OCI-LY1 (cell line): ENCODE measurements at regions not wholly inside any gene's neighbourhood (a gene's known extent, or its start where the extent isn't known, plus 50 kb on each side); places are given as distances from the start of the nearest gene placed in this dataset.

ENCODE experiments used
- H2AFZ ChIP-seq: fragments of 200-600 bp; sonication (generic), shearing (Covaris generic); 2 replicates; pipeline ENCODE4 v1.6.0; 2014; ENCODE audit warnings: antibody characterized with exemption, mild to moderate bottlenecking, low read length
- H3F3A ChIP-seq: fragments of 200-600 bp; sonication (generic), shearing (Covaris generic); 2 replicates; pipeline ENCODE4 v1.6.0; 2014; ENCODE audit warnings: mild to moderate bottlenecking, antibody characterized with exemption, low read length, moderate library complexity; ENCODE audit not compliant: insufficient read depth
- H3K27ac ChIP-seq: fragments of 200-600 bp; sonication (generic); 2 replicates; pipeline ENCODE4 v1.5.1; 2014; ENCODE audit warnings: low read length, mixed run types, mild to moderate bottlenecking, low read depth; ENCODE audit not compliant: poor library complexity, severe bottlenecking
- H3K27me3 ChIP-seq: fragments of 200-600 bp; sonication (generic); 2 replicates; pipeline ENCODE4 v1.6.0; 2014; ENCODE audit warnings: antibody characterized with exemption, mild to moderate bottlenecking, low read length, moderate library complexity; ENCODE audit not compliant: insufficient read depth
- H3K36me3 ChIP-seq: fragments of 200-600 bp; sonication (generic); 2 replicates; pipeline ENCODE4 v1.6.1; 2014; ENCODE audit warnings: mild to moderate bottlenecking, antibody characterized with exemption, low read length, moderate library complexity, mixed read lengths; ENCODE audit not compliant: insufficient read depth
- H3K4me1 ChIP-seq: fragments of 200-600 bp; sonication (generic); 2 replicates; pipeline ENCODE4 v1.5.1; 2014; ENCODE audit warnings: mild to moderate bottlenecking, low read length, moderate library complexity; ENCODE audit not compliant: insufficient read depth, severe bottlenecking
- H3K4me2 ChIP-seq: fragments of 200-600 bp; sonication (generic), shearing (Covaris generic); 2 replicates; pipeline ENCODE4 v1.6.1; 2014; ENCODE audit warnings: low read length
- H3K4me3 ChIP-seq: fragments of 200-600 bp; sonication (generic); 2 replicates; pipeline ENCODE4 v1.5.1; 2014; ENCODE audit warnings: low read length, low read depth, mild to moderate bottlenecking, mixed read lengths; ENCODE audit not compliant: poor library complexity, severe bottlenecking
- H3K79me2 ChIP-seq: fragments of 200-600 bp; shearing (Covaris generic); 2 replicates; pipeline ENCODE4 v1.6.1; 2016; ENCODE audit warnings: mixed run types, low read length, mixed read lengths; ENCODE audit not compliant: insufficient read depth
- H3K9ac ChIP-seq: fragments of 200-600 bp; sonication (generic), shearing (Covaris generic); 2 replicates; pipeline ENCODE4 v1.6.1; 2014; ENCODE audit warnings: mild to moderate bottlenecking, low read length, mixed read lengths
- H3K9me2 ChIP-seq: fragments of 200-600 bp; sonication (generic), shearing (Covaris generic); 2 replicates; pipeline ENCODE4 v1.6.1; 2014; ENCODE audit warnings: low read depth, mild to moderate bottlenecking, low read length, mixed read lengths
- H3K9me3 ChIP-seq: fragments of 200-600 bp; shearing (Covaris generic); 2 replicates; pipeline ENCODE4 v1.6.1; 2014; ENCODE audit warnings: low read length, mixed read lengths
- H4K20me1 ChIP-seq: fragments of 200-600 bp; sonication (generic), shearing (Covaris generic); 2 replicates; pipeline ENCODE4 v1.6.0; 2016; ENCODE audit warnings: mild to moderate bottlenecking, low read length; ENCODE audit not compliant: insufficient read depth
- CTCF ChIP-seq: fragments of 200-600 bp; sonication (generic), shearing (Covaris generic); IDR thresholded peaks from 2 replicates; pipeline ENCODE4 v1.5.1; 2017; ENCODE audit warnings: mild to moderate bottlenecking, antibody characterized with exemption, low read length, moderate library complexity, mixed read lengths
- EZH2 ChIP-seq: fragments of 200-600 bp; sonication (generic), shearing (Covaris generic); IDR thresholded peaks from 2 replicates; pipeline ENCODE4 v1.8.0; 2017; ENCODE audit warnings: borderline replicate concordance, mixed run types, mild to moderate bottlenecking, antibody characterized with exemption, low read length, moderate library complexity, mixed read lengths

GRCh38 chr2:121102941-121103340 lies 182.1 kb downstream of the TFCP2L1 start:
- H3K4me1 ChIP-seq, result no peaks in the 10 kb centered on the region
- H3F3A ChIP-seq, result no peaks in the 10 kb centered on the region
- H3K4me2 ChIP-seq, result no peak overlapping the region
- H3K9ac ChIP-seq, result no peak overlapping the region
- no peaks in the 10 kb centered on the region for H3K9me3 ChIP-seq
- no peak overlapping the region for H3K4me3 ChIP-seq
- H3K79me2 ChIP-seq, result no peaks in the 10 kb centered on the region
- H3K9me2 ChIP-seq, result no peaks in the 10 kb centered on the region
- H3K27ac ChIP-seq, result no peak overlapping the region
- no peaks in the 10 kb centered on the region for H3K36me3 ChIP-seq
- H3K27me3 ChIP-seq, result no peaks in the 10 kb centered on the region; the same call in 1 of the 2 replicates
- TF ChIP-seq EZH2 (no peak), CTCF (no peak)
- H2AFZ ChIP-seq, result no peak overlapping the region
- no peaks in the 10 kb centered on the region for H4K20me1 ChIP-seq

- Histone ChIP-seq H3K9me2 (no peaks in the 10 kb centered on the region), H3K9ac (no peak overlapping the region), H3K27ac (no peak overlapping the region), H3K36me3 (no peaks in the 10 kb centered on the region), H4K20me1 (no peaks in the 10 kb centered on the region), H3K4me2 (no peak overlapping the region), H3K27me3 (no peaks in the 10 kb centered on the region), H3K4me1 (no peaks in the 10 kb centered on the region), H3F3A (no peaks in the 10 kb centered on the region), H2AFZ (no peak overlapping the region), H3K4me3 (no peak overlapping the region), H3K79me2 (no peaks in the 10 kb centered on the region), H3K9me3 (no peaks in the 10 kb centered on the region)
- TF ChIP-seq EZH2, result no peak
- TF ChIP-seq CTCF, result no peak
Observed at GRCh38 chr2:121103960-121104359, 181.0 kb downstream of the TFCP2L1 start.

GRCh38 chr2:121104721-121105141 lies 180.3 kb downstream of the TFCP2L1 start:
- Histone ChIP-seq H3K4me3 (no peak overlapping the region), H3K79me2 (no peaks in the 10 kb centered on the region), H3K27me3 (no peaks in the 10 kb centered on the region), H3K9me3 (no peaks in the 10 kb centered on the region), H3F3A (no peaks in the 10 kb centered on the region), H4K20me1 (no peaks in the 10 kb centered on the region), H3K9me2 (no peaks in the 10 kb centered on the region), H2AFZ (no peak overlapping the region), H3K4me2 (no peak overlapping the region), H3K27ac (no peak overlapping the region), H3K9ac (no peak overlapping the region), H3K4me1 (no peaks in the 10 kb centered on the region), H3K36me3 (no peaks in the 10 kb centered on the region)
- TF ChIP-seq EZH2, result no peak
- no peak for TF ChIP-seq CTCF
